ENCODE measurements at regions not wholly inside any gene's neighbourhood (a gene's known extent, or its start where the extent isn't known, plus 50 kb on each side); places are given as distances from the start of the nearest gene placed in this dataset.

DNA sequence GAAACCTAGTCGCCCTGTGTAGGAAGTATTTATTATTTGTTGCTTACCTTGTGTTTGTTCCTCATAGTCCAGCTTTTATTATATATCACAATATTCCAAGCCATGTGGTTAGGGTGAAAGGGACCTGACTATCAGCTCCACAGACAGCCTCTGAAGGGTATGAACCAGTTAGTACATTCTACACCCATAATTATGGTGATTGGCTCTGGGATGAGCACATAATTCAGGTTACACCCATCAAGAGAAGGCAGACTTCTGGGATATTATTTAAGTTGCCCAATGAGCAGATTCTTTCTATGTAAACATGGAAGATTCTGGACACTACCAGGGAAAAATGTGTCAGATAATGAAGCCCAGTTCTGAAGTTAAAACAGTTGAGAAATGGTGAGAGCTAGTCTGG lies 168.0 kb downstream of the KIF4B start (continued):
- TF ChIP-seq, protein P1, sequence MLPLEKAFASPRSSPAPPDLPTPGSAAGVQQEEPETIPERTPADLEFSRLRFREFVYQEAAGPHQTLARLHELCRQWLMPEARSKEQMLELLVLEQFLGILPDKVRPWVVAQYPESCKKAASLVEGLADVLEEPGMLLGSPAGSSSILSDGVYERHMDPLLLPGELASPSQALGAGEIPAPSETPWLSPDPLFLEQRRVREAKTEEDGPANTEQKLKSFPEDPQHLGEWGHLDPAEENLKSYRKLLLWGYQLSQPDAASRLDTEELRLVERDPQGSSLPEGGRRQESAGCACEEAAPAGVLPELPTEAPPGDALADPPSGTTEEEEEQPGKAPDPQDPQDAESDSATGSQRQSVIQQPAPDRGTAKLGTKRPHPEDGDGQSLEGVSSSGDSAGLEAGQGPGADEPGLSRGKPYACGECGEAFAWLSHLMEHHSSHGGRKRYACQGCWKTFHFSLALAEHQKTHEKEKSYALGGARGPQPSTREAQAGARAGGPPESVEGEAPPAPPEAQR (CRISPR knock-in tag; IDR thresholded peaks at IDR 0.05), result no peak

DNA sequence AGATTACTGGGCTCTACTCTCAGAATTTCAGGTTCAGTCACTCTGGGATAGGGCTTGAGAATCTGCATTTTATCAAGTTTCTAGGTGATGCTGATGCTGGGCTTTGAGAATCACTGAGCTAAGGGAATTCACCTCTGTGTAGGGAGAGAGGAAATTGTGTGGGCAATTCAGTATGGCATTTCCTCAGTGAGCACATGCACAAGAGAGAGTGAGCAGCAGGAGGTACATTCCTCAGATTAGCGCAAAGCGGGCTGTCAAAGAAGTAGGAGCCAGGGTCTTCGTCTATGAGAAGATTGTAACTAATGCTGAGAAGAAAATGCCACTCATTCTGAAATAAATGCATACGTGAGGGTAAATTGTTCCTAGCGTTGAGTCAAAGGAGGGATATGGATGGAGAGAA lies 175.9 kb downstream of the KIF4B start:
- Mint-ChIP-seq H3K4me1 (peaks cover 30% of the 10 kb centered on the region), H3K27me3 (ENCODE audit: low read depth) (no peaks in the 10 kb centered on the region), H3K27ac (no peak overlapping the region), H3K36me3 (peaks cover 3% of the 10 kb centered on the region; the same call in 1 of the 2 replicates), H3K4me3 (no peak overlapping the region), H3K9me3 (peaks cover 21% of the 10 kb centered on the region)
- DNase-seq (ENCODE audit: low spot score) (no peak), ATAC-seq (peak; percentile 87)
- 0 out of 2 replicates have a peak, but pooled peaks have one; percentile 48 for TF ChIP-seq TEAD1 (CRISPR knock-in tag; IDR thresholded peaks at IDR 0.05)
- TF ChIP-seq, protein P2, sequence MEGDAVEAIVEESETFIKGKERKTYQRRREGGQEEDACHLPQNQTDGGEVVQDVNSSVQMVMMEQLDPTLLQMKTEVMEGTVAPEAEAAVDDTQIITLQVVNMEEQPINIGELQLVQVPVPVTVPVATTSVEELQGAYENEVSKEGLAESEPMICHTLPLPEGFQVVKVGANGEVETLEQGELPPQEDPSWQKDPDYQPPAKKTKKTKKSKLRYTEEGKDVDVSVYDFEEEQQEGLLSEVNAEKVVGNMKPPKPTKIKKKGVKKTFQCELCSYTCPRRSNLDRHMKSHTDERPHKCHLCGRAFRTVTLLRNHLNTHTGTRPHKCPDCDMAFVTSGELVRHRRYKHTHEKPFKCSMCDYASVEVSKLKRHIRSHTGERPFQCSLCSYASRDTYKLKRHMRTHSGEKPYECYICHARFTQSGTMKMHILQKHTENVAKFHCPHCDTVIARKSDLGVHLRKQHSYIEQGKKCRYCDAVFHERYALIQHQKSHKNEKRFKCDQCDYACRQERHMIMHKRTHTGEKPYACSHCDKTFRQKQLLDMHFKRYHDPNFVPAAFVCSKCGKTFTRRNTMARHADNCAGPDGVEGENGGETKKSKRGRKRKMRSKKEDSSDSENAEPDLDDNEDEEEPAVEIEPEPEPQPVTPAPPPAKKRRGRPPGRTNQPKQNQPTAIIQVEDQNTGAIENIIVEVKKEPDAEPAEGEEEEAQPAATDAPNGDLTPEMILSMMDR (IDR thresholded peaks at IDR 0.05), result no peak
- no peak for TF ChIP-seq JAZF1 (CRISPR knock-in tag; IDR thresholded peaks at IDR 0.05)
- TF ChIP-seq, protein P3, sequence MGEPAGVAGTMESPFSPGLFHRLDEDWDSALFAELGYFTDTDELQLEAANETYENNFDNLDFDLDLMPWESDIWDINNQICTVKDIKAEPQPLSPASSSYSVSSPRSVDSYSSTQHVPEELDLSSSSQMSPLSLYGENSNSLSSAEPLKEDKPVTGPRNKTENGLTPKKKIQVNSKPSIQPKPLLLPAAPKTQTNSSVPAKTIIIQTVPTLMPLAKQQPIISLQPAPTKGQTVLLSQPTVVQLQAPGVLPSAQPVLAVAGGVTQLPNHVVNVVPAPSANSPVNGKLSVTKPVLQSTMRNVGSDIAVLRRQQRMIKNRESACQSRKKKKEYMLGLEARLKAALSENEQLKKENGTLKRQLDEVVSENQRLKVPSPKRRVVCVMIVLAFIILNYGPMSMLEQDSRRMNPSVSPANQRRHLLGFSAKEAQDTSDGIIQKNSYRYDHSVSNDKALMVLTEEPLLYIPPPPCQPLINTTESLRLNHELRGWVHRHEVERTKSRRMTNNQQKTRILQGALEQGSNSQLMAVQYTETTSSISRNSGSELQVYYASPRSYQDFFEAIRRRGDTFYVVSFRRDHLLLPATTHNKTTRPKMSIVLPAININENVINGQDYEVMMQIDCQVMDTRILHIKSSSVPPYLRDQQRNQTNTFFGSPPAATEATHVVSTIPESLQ (CRISPR knock-in tag; IDR thresholded peaks at IDR 0.05), result no peak
- ChIA-PET CTCF (interaction anchor here (1.0 to 1.8 kb wide), 2 partner anchors 71 to 407 kb away, joined by 3 to 6 read pairs; no protein-coding TSS in a partner anchor), POLR2A (no interaction called here)

DNA sequence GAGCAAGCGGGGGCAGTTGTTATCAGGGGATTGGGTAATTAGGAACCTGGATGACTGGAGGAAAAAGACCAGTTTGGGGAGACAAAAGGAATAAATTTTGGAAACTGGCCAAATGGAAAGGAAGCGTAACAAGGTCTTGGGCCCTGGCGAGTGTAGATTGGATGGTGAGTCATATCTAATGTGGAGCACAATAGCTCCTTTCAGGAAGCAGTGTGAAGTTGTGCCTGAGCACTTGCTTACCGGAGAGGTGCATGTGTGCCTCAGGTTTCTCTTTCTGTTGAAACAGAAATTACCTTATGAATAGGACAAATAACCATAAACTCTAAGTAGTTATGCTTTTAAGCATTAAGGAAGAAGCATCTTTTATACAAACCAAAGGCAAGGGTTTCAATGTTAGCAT lies 176.4 kb downstream of the KIF4B start:
- H3K9me3 Mint-ChIP-seq, result peaks cover 26% of the 10 kb centered on the region
- no peaks in the 10 kb centered on the region for H3K27me3 Mint-ChIP-seq (ENCODE audit: low read depth)
- no peak overlapping the region for H3K4me3 Mint-ChIP-seq
- CTCF ChIA-PET, result interaction anchor here (1.0 to 1.8 kb wide), 2 partner anchors 71 to 407 kb away, joined by 3 to 6 read pairs; no protein-coding TSS in a partner anchor
- POLR2A ChIA-PET, result no interaction called here
- ATAC-seq, result peak; percentile 56
- DNase-seq (ENCODE audit: low spot score), result no peak
- H3K36me3 Mint-ChIP-seq, result peaks cover 3% of the 10 kb centered on the region; the same call in 1 of the 2 replicates
- no peak overlapping the region for H3K27ac Mint-ChIP-seq
- H3K4me1 Mint-ChIP-seq, result peaks cover 30% of the 10 kb centered on the region
- TF ChIP-seq, protein P4, sequence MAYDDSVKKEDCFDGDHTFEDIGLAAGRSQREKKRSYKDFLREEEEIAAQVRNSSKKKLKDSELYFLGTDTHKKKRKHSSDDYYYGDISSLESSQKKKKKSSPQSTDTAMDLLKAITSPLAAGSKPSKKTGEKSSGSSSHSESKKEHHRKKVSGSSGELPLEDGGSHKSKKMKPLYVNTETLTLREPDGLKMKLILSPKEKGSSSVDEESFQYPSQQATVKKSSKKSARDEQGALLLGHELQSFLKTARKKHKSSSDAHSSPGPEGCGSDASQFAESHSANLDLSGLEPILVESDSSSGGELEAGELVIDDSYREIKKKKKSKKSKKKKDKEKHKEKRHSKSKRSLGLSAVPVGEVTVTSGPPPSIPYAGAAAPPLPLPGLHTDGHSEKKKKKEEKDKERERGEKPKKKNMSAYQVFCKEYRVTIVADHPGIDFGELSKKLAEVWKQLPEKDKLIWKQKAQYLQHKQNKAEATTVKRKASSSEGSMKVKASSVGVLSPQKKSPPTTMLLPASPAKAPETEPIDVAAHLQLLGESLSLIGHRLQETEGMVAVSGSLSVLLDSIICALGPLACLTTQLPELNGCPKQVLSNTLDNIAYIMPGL (CRISPR knock-in tag; IDR thresholded peaks at IDR 0.05), result no peak
- TF ChIP-seq OVOL2 (CRISPR knock-in tag; IDR thresholded peaks at IDR 0.05; ENCODE audit: borderline replicate concordance) (no peak), MYBL2 (CRISPR knock-in tag; IDR thresholded peaks at IDR 0.05) (no peak), CBFB (CRISPR knock-in tag; IDR thresholded peaks at IDR 0.05; ENCODE audit: low read depth) (no peak)
- TF ChIP-seq, protein P5, sequence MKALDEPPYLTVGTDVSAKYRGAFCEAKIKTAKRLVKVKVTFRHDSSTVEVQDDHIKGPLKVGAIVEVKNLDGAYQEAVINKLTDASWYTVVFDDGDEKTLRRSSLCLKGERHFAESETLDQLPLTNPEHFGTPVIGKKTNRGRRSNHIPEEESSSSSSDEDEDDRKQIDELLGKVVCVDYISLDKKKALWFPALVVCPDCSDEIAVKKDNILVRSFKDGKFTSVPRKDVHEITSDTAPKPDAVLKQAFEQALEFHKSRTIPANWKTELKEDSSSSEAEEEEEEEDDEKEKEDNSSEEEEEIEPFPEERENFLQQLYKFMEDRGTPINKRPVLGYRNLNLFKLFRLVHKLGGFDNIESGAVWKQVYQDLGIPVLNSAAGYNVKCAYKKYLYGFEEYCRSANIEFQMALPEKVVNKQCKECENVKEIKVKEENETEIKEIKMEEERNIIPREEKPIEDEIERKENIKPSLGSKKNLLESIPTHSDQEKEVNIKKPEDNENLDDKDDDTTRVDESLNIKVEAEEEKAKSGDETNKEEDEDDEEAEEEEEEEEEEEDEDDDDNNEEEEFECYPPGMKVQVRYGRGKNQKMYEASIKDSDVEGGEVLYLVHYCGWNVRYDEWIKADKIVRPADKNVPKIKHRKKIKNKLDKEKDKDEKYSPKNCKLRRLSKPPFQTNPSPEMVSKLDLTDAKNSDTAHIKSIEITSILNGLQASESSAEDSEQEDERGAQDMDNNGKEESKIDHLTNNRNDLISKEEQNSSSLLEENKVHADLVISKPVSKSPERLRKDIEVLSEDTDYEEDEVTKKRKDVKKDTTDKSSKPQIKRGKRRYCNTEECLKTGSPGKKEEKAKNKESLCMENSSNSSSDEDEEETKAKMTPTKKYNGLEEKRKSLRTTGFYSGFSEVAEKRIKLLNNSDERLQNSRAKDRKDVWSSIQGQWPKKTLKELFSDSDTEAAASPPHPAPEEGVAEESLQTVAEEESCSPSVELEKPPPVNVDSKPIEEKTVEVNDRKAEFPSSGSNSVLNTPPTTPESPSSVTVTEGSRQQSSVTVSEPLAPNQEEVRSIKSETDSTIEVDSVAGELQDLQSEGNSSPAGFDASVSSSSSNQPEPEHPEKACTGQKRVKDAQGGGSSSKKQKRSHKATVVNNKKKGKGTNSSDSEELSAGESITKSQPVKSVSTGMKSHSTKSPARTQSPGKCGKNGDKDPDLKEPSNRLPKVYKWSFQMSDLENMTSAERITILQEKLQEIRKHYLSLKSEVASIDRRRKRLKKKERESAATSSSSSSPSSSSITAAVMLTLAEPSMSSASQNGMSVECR (CRISPR knock-in tag; IDR thresholded peaks at IDR 0.05; ENCODE audit: borderline replicate concordance), result no peak
- TF ChIP-seq, protein P6, sequence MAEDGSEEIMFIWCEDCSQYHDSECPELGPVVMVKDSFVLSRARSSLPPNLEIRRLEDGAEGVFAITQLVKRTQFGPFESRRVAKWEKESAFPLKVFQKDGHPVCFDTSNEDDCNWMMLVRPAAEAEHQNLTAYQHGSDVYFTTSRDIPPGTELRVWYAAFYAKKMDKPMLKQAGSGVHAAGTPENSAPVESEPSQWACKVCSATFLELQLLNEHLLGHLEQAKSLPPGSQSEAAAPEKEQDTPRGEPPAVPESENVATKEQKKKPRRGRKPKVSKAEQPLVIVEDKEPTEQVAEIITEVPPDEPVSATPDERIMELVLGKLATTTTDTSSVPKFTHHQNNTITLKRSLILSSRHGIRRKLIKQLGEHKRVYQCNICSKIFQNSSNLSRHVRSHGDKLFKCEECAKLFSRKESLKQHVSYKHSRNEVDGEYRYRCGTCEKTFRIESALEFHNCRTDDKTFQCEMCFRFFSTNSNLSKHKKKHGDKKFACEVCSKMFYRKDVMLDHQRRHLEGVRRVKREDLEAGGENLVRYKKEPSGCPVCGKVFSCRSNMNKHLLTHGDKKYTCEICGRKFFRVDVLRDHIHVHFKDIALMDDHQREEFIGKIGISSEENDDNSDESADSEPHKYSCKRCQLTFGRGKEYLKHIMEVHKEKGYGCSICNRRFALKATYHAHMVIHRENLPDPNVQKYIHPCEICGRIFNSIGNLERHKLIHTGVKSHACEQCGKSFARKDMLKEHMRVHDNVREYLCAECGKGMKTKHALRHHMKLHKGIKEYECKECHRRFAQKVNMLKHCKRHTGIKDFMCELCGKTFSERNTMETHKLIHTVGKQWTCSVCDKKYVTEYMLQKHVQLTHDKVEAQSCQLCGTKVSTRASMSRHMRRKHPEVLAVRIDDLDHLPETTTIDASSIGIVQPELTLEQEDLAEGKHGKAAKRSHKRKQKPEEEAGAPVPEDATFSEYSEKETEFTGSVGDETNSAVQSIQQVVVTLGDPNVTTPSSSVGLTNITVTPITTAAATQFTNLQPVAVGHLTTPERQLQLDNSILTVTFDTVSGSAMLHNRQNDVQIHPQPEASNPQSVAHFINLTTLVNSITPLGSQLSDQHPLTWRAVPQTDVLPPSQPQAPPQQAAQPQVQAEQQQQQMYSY (CRISPR knock-in tag; IDR thresholded peaks at IDR 0.05), result no peak
- TF ChIP-seq, protein P7, sequence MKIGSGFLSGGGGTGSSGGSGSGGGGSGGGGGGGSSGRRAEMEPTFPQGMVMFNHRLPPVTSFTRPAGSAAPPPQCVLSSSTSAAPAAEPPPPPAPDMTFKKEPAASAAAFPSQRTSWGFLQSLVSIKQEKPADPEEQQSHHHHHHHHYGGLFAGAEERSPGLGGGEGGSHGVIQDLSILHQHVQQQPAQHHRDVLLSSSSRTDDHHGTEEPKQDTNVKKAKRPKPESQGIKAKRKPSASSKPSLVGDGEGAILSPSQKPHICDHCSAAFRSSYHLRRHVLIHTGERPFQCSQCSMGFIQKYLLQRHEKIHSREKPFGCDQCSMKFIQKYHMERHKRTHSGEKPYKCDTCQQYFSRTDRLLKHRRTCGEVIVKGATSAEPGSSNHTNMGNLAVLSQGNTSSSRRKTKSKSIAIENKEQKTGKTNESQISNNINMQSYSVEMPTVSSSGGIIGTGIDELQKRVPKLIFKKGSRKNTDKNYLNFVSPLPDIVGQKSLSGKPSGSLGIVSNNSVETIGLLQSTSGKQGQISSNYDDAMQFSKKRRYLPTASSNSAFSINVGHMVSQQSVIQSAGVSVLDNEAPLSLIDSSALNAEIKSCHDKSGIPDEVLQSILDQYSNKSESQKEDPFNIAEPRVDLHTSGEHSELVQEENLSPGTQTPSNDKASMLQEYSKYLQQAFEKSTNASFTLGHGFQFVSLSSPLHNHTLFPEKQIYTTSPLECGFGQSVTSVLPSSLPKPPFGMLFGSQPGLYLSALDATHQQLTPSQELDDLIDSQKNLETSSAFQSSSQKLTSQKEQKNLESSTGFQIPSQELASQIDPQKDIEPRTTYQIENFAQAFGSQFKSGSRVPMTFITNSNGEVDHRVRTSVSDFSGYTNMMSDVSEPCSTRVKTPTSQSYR (CRISPR knock-in tag; IDR thresholded peaks at IDR 0.05), result no peak
- TF ChIP-seq, protein P8, sequence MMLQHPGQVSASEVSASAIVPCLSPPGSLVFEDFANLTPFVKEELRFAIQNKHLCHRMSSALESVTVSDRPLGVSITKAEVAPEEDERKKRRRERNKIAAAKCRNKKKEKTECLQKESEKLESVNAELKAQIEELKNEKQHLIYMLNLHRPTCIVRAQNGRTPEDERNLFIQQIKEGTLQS (CRISPR knock-in tag; conservative IDR thresholded peaks at IDR 0.05), result no peak
